ENCODE measurements at regions not wholly inside any gene's neighbourhood (a gene's known extent, or its start where the extent isn't known, plus 50 kb on each side); places are given as distances from the start of the nearest gene placed in this dataset.

GRCh38 chr13:37429976-37430375 lies 168.6 kb downstream of the POSTN start:
- no peaks in the 10 kb centered on the region for H3K36me3 ChIP-seq
- no peaks in the 10 kb centered on the region for H3K4me1 ChIP-seq
- no peak overlapping the region for H3K27ac ChIP-seq
- no peak for TF ChIP-seq POLR2AphosphoS5 (IDR thresholded peaks at IDR 0.05)
- TF ChIP-seq POLR2A (IDR thresholded peaks at IDR 0.05), result no peak
- TF ChIP-seq CTCF (IDR thresholded peaks at IDR 0.05 in 8 of 11, conservative IDR thresholded peaks at IDR 0.05 in 3 of 11), result no peak
- H3K9me3 ChIP-seq, result peaks cover 0 to 6% (median 0%) of the 10 kb centered on the region in 8 donors
- no peaks in the 10 kb centered on the region for H3K27me3 ChIP-seq (replicated peaks in 1 of 7)
- intact Hi-C loops (cut with DNase I; ENCODE audit: low total_unique reads), result no loop called here
- H3K4me3 ChIP-seq, result no peak overlapping the region
- DNase-seq, result no peak
- 88 to 96% (median 91%) methylated on average over 2 of the region's 2 CpGs for WGBS, 5 donors

- intact Hi-C loops (cut with DNase I; ENCODE audit: low total_unique reads), result no loop called here
- no peaks in the 10 kb centered on the region for H3K4me1 ChIP-seq
- TF ChIP-seq POLR2AphosphoS5 (IDR thresholded peaks at IDR 0.05) (no peak), POLR2A (IDR thresholded peaks at IDR 0.05) (no peak), CTCF (IDR thresholded peaks at IDR 0.05 in 8 of 11, conservative IDR thresholded peaks at IDR 0.05 in 3 of 11) (no peak)
- H3K27me3 ChIP-seq (replicated peaks in 1 of 7), result no peaks in the 10 kb centered on the region
- no peak overlapping the region for H3K4me3 ChIP-seq
- H3K27ac ChIP-seq, result no peak overlapping the region
- no peaks in the 10 kb centered on the region for H3K36me3 ChIP-seq
- 39 to 51% (median 45%) methylated on average over 3 of the region's 3 CpGs for WGBS, 5 donors
- H3K9me3 ChIP-seq, result peaks cover 0 to 11% (median 0%) of the 10 kb centered on the region in 8 donors
- no peak for DNase-seq
Observed at GRCh38 chr13:37427843-37428494, 170.6 kb downstream of the POSTN start.

- Histone ChIP-seq H3K4me3 (no peak overlapping the region), H3K27ac (no peak overlapping the region), H3K9me3 (peaks cover 0 to 6% (median 0%) of the 10 kb centered on the region in 8 donors), H3K27me3 (replicated peaks in 1 of 7) (no peaks in the 10 kb centered on the region), H3K4me1 (no peaks in the 10 kb centered on the region), H3K36me3 (no peaks in the 10 kb centered on the region)
- 63 to 78% (median 65%) methylated on average over 2 of the region's 2 CpGs for WGBS, 5 donors
- DNase-seq, result no peak
- TF ChIP-seq POLR2A (IDR thresholded peaks at IDR 0.05) (no peak), POLR2AphosphoS5 (IDR thresholded peaks at IDR 0.05) (no peak), CTCF (IDR thresholded peaks at IDR 0.05 in 8 of 11, conservative IDR thresholded peaks at IDR 0.05 in 3 of 11) (no peak)
- intact Hi-C loops (cut with DNase I; ENCODE audit: low total_unique reads), result no loop called here
Observed at GRCh38 chr13:37418490-37418889, 180.1 kb downstream of the POSTN start.

- WGBS, 5 donors, result 37 to 53% (median 46%) methylated on average over 3 of the region's 3 CpGs
- DNase-seq, result no peak
Observed at GRCh38 chr13:37417060-37417441, 181.5 kb downstream of the POSTN start.

More at GRCh38 chr13:37417060-37417441, 181.5 kb downstream of the POSTN start:
- TF ChIP-seq POLR2A (IDR thresholded peaks at IDR 0.05), result no peak
- TF ChIP-seq CTCF (IDR thresholded peaks at IDR 0.05 in 8 of 11, conservative IDR thresholded peaks at IDR 0.05 in 3 of 11), result no peak
- no peak for TF ChIP-seq POLR2AphosphoS5 (IDR thresholded peaks at IDR 0.05)
- intact Hi-C loops (cut with DNase I; ENCODE audit: low total_unique reads), result no loop called here
- no peaks in the 10 kb centered on the region for H3K4me1 ChIP-seq
- no peaks in the 10 kb centered on the region for H3K9me3 ChIP-seq
- no peak overlapping the region for H3K4me3 ChIP-seq
- no peaks in the 10 kb centered on the region for H3K36me3 ChIP-seq
- no peak overlapping the region for H3K27ac ChIP-seq
- no peaks in the 10 kb centered on the region for H3K27me3 ChIP-seq (replicated peaks in 1 of 7)
